Hepatocyte (in vitro differentiated cells): ENCODE measurements at regions not wholly inside any gene's neighbourhood (a gene's known extent, or its start where the extent isn't known, plus 50 kb on each side); places are given as distances from the start of the nearest gene placed in this dataset.

Source experiments
- DNase-seq: peaks from one replicate; pipeline ENCODE4 v3.0.0-alpha.2; 2016; ENCODE audit warnings: low spot score
- H2AFZ ChIP-seq: fragments of 200-600 bp; sonication (generic); 2 replicates; pipeline ENCODE4 v1.6.0; 2016; ENCODE audit warnings: antibody characterized with exemption, mild to moderate bottlenecking
- H3K27ac ChIP-seq: fragments of 200-600 bp; sonication (generic); 2 replicates; pipeline ENCODE4 v1.5.1; 2016; ENCODE audit warnings: mild to moderate bottlenecking
- H3K27me3 ChIP-seq: fragments of 200-600 bp; sonication (generic); 2 replicates; pipeline ENCODE4 v1.6.1; 2016
- H3K36me3 ChIP-seq: fragments of 200-600 bp; sonication (generic); replicated peaks from 2 replicates; pipeline ENCODE4 v1.5.1; 2016; ENCODE audit warnings: low read depth; ENCODE audit not compliant: insufficient read depth
- H3K4me1 ChIP-seq: fragments of 200-600 bp; sonication (generic); 2 replicates; pipeline ENCODE4 v1.5.1; 2016; ENCODE audit warnings: mild to moderate bottlenecking, moderate library complexity; ENCODE audit not compliant: insufficient read depth
- H3K4me2 ChIP-seq: fragments of 200-600 bp; sonication (generic); 2 replicates; pipeline ENCODE4 v1.6.0; 2016
- H3K4me3 ChIP-seq: fragments of 200-600 bp; sonication (generic); 2 replicates; pipeline ENCODE4 v1.5.1; 2016; ENCODE audit warnings: mild to moderate bottlenecking
- H3K79me2 ChIP-seq: fragments of 200-600 bp; sonication (generic); 2 replicates; pipeline ENCODE4 v1.6.0; 2017; ENCODE audit warnings: mild to moderate bottlenecking
- H3K9me2 ChIP-seq: fragments of 200-600 bp; sonication (generic); replicated peaks from 2 replicates; pipeline ENCODE4 v1.6.0; 2017; ENCODE audit warnings: mild to moderate bottlenecking; ENCODE audit not compliant: insufficient read depth
- H3K9me3 ChIP-seq: fragments of 200-600 bp; sonication (generic); 2 replicates; pipeline ENCODE4 v1.5.1; 2016; ENCODE audit warnings: low read depth, mild to moderate bottlenecking
- H4K20me1 ChIP-seq: fragments of 200-600 bp; sonication (generic); 2 replicates; pipeline ENCODE4 v1.6.0; 2016; ENCODE audit warnings: mild to moderate bottlenecking; ENCODE audit not compliant: insufficient read depth, poor library complexity, severe bottlenecking
- EZH2 ChIP-seq: fragments of 200-600 bp; sonication (generic); IDR thresholded peaks from 2 replicates; pipeline ENCODE4 v1.6.1; 2016; ENCODE audit warnings: antibody characterized with exemption, mild to moderate bottlenecking, borderline replicate concordance
- EZH2phosphoT487 ChIP-seq: fragments of 200-600 bp; sonication (generic); IDR thresholded peaks from one replicate; pipeline ENCODE4 v1.6.1; 2018; ENCODE audit warnings: antibody characterized with exemption, mild to moderate bottlenecking, low read depth, moderate library complexity; ENCODE audit not compliant: unreplicated experiment, severe bottlenecking
- WGBS: methylation state at CpG from one replicate; pipeline ENCODE4 v1.1.6; 2016; ENCODE audit warnings: low lambda C conversion rate; ENCODE audit errors: missing lambda C conversion rate; 5-methylcytosine and 5-hydroxymethylcytosine counted together
- TF ChIP-seq, protein P1 (sequence below): fragments of 200-600 bp; sonication (generic); IDR thresholded peaks from 2 replicates; pipeline ENCODE4 v1.5.1; 2016; ENCODE audit warnings: antibody characterized with exemption, mild to moderate bottlenecking; ENCODE audit not compliant: poor library complexity

DNA sequence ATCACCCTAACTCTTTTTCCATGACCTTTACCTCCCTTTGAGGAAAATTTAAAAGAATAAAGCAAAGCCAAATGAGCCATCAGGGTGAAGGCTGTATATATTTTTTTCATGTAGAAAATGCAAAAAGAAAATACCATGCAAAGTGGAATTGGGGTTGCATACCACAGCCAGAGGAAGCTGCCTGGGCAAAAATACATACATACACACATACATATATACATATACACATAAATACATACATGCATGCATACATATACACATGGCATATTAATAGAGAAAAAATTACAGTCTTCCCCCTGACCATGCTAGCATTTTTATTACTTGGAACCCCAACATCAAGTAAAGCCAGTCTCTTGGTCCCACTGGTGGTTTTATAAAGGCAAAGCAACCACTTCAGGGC is 63.7 kb upstream of the TMCO5A start:
- DNase-seq, result no peak
- peaks cover 6% of the 10 kb centered on the region for H3K27me3 ChIP-seq
- no peaks in the 10 kb centered on the region for H4K20me1 ChIP-seq
- no peak overlapping the region for H3K27ac ChIP-seq
- H2AFZ ChIP-seq, result no peak overlapping the region
- no peak overlapping the region for H3K4me2 ChIP-seq
- no peaks in the 10 kb centered on the region for H3K4me1 ChIP-seq
- H3K9me2 ChIP-seq, result no peaks in the 10 kb centered on the region
- no peak overlapping the region for H3K4me3 ChIP-seq
- TF ChIP-seq, protein P1, sequence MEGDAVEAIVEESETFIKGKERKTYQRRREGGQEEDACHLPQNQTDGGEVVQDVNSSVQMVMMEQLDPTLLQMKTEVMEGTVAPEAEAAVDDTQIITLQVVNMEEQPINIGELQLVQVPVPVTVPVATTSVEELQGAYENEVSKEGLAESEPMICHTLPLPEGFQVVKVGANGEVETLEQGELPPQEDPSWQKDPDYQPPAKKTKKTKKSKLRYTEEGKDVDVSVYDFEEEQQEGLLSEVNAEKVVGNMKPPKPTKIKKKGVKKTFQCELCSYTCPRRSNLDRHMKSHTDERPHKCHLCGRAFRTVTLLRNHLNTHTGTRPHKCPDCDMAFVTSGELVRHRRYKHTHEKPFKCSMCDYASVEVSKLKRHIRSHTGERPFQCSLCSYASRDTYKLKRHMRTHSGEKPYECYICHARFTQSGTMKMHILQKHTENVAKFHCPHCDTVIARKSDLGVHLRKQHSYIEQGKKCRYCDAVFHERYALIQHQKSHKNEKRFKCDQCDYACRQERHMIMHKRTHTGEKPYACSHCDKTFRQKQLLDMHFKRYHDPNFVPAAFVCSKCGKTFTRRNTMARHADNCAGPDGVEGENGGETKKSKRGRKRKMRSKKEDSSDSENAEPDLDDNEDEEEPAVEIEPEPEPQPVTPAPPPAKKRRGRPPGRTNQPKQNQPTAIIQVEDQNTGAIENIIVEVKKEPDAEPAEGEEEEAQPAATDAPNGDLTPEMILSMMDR, result no peak
- H3K79me2 ChIP-seq, result no peaks in the 10 kb centered on the region
- H3K36me3 ChIP-seq, result no peaks in the 10 kb centered on the region
- no peaks in the 10 kb centered on the region for H3K9me3 ChIP-seq

DNA sequence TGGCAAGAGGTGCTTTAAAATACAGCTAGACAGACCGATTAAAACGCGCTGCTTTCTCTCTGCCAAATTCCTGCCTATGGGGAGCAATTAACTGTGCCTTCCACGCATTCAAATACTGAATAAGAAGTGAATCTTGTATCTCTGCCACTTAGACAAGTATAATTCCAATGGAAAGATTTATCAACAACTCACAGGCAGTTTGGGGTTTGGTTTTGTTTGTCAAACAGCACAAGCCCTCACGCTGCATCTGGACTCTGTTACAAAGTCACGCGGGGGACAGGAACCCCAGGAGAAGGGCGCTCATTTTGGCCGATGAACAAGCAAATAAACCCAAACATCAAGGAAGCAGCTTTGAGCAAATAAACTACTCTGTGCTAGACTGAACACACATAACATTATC is 61.8 kb upstream of the TMCO5A start:
- Histone ChIP-seq H3K9me3 (no peaks in the 10 kb centered on the region), H2AFZ (no peak overlapping the region), H3K4me1 (no peaks in the 10 kb centered on the region), H3K27me3 (peaks cover 6% of the 10 kb centered on the region), H3K27ac (no peak overlapping the region), H3K4me3 (no peak overlapping the region), H3K79me2 (no peaks in the 10 kb centered on the region), H3K9me2 (no peaks in the 10 kb centered on the region), H4K20me1 (no peaks in the 10 kb centered on the region), H3K4me2 (peak overlapping the region; percentile 46), H3K36me3 (no peaks in the 10 kb centered on the region)
- 47% methylated on average over 9 of the region's 9 CpGs for WGBS
- TF ChIP-seq, protein P1, result no peak
- no peak for TF ChIP-seq EZH2
- no peak for TF ChIP-seq EZH2phosphoT487
- peak; percentile 6 for DNase-seq

DNA sequence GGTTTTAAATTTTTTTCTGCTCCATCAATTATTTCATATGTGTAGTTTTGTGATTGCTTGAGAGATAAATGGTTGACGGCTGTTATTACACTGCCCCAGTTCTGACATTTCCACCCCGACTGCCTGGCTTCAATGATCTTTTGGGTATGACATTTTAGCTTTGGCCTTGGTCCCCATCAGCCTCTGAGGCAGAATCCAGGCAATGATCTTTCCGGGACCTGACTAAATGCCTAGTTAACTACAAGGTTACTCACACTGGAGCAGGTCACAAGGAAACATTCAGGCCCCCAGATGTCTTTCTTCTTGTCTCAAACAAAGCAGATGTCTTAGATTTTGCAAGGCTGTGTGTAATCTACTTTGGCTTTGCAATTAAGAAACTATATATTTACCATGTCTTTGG is 61.1 kb upstream of the TMCO5A start:
- no peak for DNase-seq
- WGBS, result 71% methylated on average over 3 of the region's 3 CpGs
- TF ChIP-seq, protein P1, result no peak
- TF ChIP-seq EZH2phosphoT487 (no peak), EZH2 (no peak)
- H3K27me3 ChIP-seq, result peaks cover 6% of the 10 kb centered on the region
- no peaks in the 10 kb centered on the region for H3K36me3 ChIP-seq
- H3K4me1 ChIP-seq, result no peaks in the 10 kb centered on the region
- no peaks in the 10 kb centered on the region for H3K9me3 ChIP-seq
- H3K79me2 ChIP-seq, result no peaks in the 10 kb centered on the region
- H3K4me2 ChIP-seq, result no peak overlapping the region
- no peak overlapping the region for H3K4me3 ChIP-seq
- H4K20me1 ChIP-seq, result no peaks in the 10 kb centered on the region
- no peak overlapping the region for H2AFZ ChIP-seq
- no peaks in the 10 kb centered on the region for H3K9me2 ChIP-seq
- H3K27ac ChIP-seq, result no peak overlapping the region

DNA sequence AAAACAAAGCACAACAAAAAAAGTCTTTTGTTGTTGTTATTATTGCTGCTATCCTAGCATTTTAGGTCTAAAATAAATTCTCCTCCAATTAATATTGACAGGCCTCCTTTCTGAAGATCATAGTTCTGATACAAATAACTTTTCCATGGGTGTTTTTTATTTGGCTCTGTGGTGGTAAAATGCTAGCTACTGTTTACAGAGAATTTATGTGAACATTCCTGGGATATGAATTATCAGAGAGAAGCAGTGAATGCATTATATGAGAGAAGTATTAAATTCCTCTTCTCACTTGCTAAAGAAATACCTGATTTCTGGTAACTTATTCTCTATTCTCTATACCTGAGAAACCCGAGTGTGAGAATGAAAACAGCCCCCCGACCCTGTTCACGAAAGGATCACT is 57.5 kb upstream of the TMCO5A start:
- H3K4me3 ChIP-seq, result no peak overlapping the region
- no peaks in the 10 kb centered on the region for H3K9me2 ChIP-seq
- H4K20me1 ChIP-seq, result no peaks in the 10 kb centered on the region
- H3K36me3 ChIP-seq, result no peaks in the 10 kb centered on the region
- peaks cover 4% of the 10 kb centered on the region for H3K27me3 ChIP-seq
- H3K4me1 ChIP-seq, result peaks cover 3% of the 10 kb centered on the region
- H3K9me3 ChIP-seq, result no peaks in the 10 kb centered on the region
- TF ChIP-seq EZH2, result no peak
- TF ChIP-seq, protein P1, result no peak
- no peak for TF ChIP-seq EZH2phosphoT487
- H3K27ac ChIP-seq, result no peak overlapping the region
- no peak for DNase-seq
- H2AFZ ChIP-seq, result no peak overlapping the region
- H3K4me2 ChIP-seq, result no peak overlapping the region
- H3K79me2 ChIP-seq, result no peaks in the 10 kb centered on the region
- WGBS, result 88% methylated on average over 3 of the region's 3 CpGs
